ENCODE measurements at regions not wholly inside any gene's neighbourhood (a gene's known extent, or its start where the extent isn't known, plus 50 kb on each side); places are given as distances from the start of the nearest gene placed in this dataset.

- ATAC-seq (no peak), FAIRE-seq (no peak), DNase-seq (ENCODE audit: low read depth, low spot score) (no peak)
- Histone ChIP-seq H3K4me2 (ENCODE audit: control insufficient read depth, insufficient read depth) (no peak overlapping the region), H3K79me2 (ENCODE audit: control insufficient read depth, insufficient read depth, low read length) (no peaks in the 10 kb centered on the region), H3K36me3 (ENCODE audit: control insufficient read depth in 2 of 2, insufficient read depth in 2 of 2, low read length in 1 of 2) (no peaks in the 10 kb centered on the region), H3K4me1 (ENCODE audit: control insufficient read depth, insufficient read depth, low read length) (no peaks in the 10 kb centered on the region), H3K9me3 (replicated peaks; ENCODE audit: control insufficient read depth, insufficient read depth, low read length) (no peaks in the 10 kb centered on the region), H3K4me3 (no peak overlapping the region), H3K9ac (ENCODE audit: control insufficient read depth, insufficient read depth, low read length) (no peak overlapping the region), H3K27ac (ENCODE audit: control insufficient read depth, insufficient read depth) (no peak overlapping the region), H4K20me1 (ENCODE audit: control insufficient read depth, insufficient read depth) (no peaks in the 10 kb centered on the region), H3K27me3 (replicated peaks in 1 of 2; ENCODE audit: control insufficient read depth in 2 of 2, insufficient read depth in 2 of 2, low read length in 1 of 2) (no peaks in the 10 kb centered on the region; a peak in 2 of 4 replicates), H2AFZ (ENCODE audit: control insufficient read depth, low read depth, low read length) (no peak overlapping the region)
- CTCF ChIA-PET, result no interaction called here
- SMC1A ChIA-PET (ENCODE audit: uncharacterized antibody, unreplicated experiment), result no interaction called here
- no TSS peak for BruUV-seq (replicated peaks)
- POLR2A ChIA-PET, result no interaction called here
- RAD21 ChIA-PET (ENCODE audit: unreplicated experiment), result no interaction called here
- intact Hi-C loops (cut with micrococcal nuclease; ENCODE audit: unreplicated experiment) (no loop called here), in situ Hi-C loops (cut with MboI) (no loop called here)
- WGBS (ENCODE audit: insufficient coverage, insufficient replicate concordance, low lambda C conversion rate, missing lambda C conversion rate), result 63% methylated on average over 8 of the region's 8 CpGs
- TF ChIP-seq POLR2AphosphoS2 (IDR thresholded peaks at IDR 0.05; ENCODE audit: low read depth, low read length), result no peak
- TF ChIP-seq HDAC2 (IDR thresholded peaks at IDR 0.05), result no peak
- no peak for TF ChIP-seq CEBPB (IDR thresholded peaks at IDR 0.05; ENCODE audit: borderline replicate concordance in 1 of 2, low read depth in 2 of 2, low read length in 2 of 2)
- TF ChIP-seq PAX5 (IDR thresholded peaks at IDR 0.05; ENCODE audit: borderline replicate concordance, low read depth, low read length), result no peak
- no peak for TF ChIP-seq JUNB (IDR thresholded peaks at IDR 0.05)
- TF ChIP-seq NFIC (IDR thresholded peaks at IDR 0.05; ENCODE audit: low read depth, low read length), result no peak
- TF ChIP-seq CHD4 (IDR thresholded peaks at IDR 0.05), result no peak
- no peak for TF ChIP-seq MTA2 (IDR thresholded peaks at IDR 0.05; ENCODE audit: low read depth)
- TF ChIP-seq ZNF687 (IDR thresholded peaks at IDR 0.05), result no peak
- no peak for TF ChIP-seq PRDM15 (CRISPR knock-in tag; IDR thresholded peaks at IDR 0.05)
- no peak for TF ChIP-seq TCF7 (IDR thresholded peaks at IDR 0.05; ENCODE audit: borderline replicate concordance)
- TF ChIP-seq CBFB (IDR thresholded peaks at IDR 0.05; ENCODE audit: low read depth), result no peak
- no peak for TF ChIP-seq CBX5 (IDR thresholded peaks at IDR 0.05; ENCODE audit: low read depth)
- no peak for TF ChIP-seq ZNF207 (IDR thresholded peaks at IDR 0.05; ENCODE audit: borderline replicate concordance)
- no peak for TF ChIP-seq SIN3A (IDR thresholded peaks at IDR 0.05; ENCODE audit: low read depth, low read length)
- TF ChIP-seq KDM1A (IDR thresholded peaks at IDR 0.05; ENCODE audit: borderline replicate concordance), result no peak
- no peak for TF ChIP-seq MTA3 (IDR thresholded peaks at IDR 0.05; ENCODE audit: borderline replicate concordance, low read length)
- no peak for TF ChIP-seq MEF2B (IDR thresholded peaks at IDR 0.05; ENCODE audit: partially characterized antibody, poor library complexity, severe bottlenecking)
- no peak for TF ChIP-seq E2F4 (IDR thresholded peaks at IDR 0.05; ENCODE audit: low read depth, low read length)
Measured at GRCh38 chr12:111188436-111188835, 180.5 kb downstream of the PHETA1 start.
